Neural cell (in vitro differentiated cells): ENCODE measurements at regions not wholly inside any gene's neighbourhood (a gene's known extent, or its start where the extent isn't known, plus 50 kb on each side); places are given as distances from the start of the nearest gene placed in this dataset.

Source experiments
- CTCF ChIP-seq: fragments of 450-650 bp; IDR thresholded peaks from 2 replicates; pipeline ENCODE4 v1.5.1; 2014; ENCODE audit warnings: antibody characterized with exemption, mild to moderate bottlenecking, moderate library complexity; ENCODE audit not compliant: poor library complexity, severe bottlenecking
- EP300 ChIP-seq: fragments of 450-650 bp; conservative IDR thresholded peaks from 2 replicates; pipeline ENCODE4 v1.6.1; 2014; ENCODE audit warnings: antibody characterized with exemption, mild to moderate bottlenecking, moderate library complexity; ENCODE audit not compliant: poor library complexity, severe bottlenecking
- EZH2 ChIP-seq: fragments of 200-600, 300-800 bp; shearing (Covaris generic), sonication (generic); IDR thresholded peaks from 2 replicates; pipeline ENCODE4 v1.6.1; 2014; ENCODE audit warnings: antibody characterized with exemption, low read length, borderline replicate concordance, mild to moderate bottlenecking; ENCODE audit not compliant: insufficient read depth, poor library complexity, severe bottlenecking
- MXI1 ChIP-seq: fragments of 450-650 bp; conservative IDR thresholded peaks from 2 replicates; pipeline ENCODE4 v1.6.1; 2014; ENCODE audit warnings: antibody characterized with exemption, mild to moderate bottlenecking; ENCODE audit not compliant: poor library complexity, severe bottlenecking
- POLR2AphosphoS5 ChIP-seq: IDR thresholded peaks from 2 replicates; pipeline ENCODE4 v1.6.1; 2012
- SMC3 ChIP-seq: fragments of 450-650 bp; conservative IDR thresholded peaks from 2 replicates; pipeline ENCODE4 v1.6.1; 2014; ENCODE audit warnings: antibody characterized with exemption, mild to moderate bottlenecking, moderate library complexity; ENCODE audit not compliant: poor library complexity
- TAF1 ChIP-seq: IDR thresholded peaks from 2 replicates; pipeline ENCODE4 v1.6.1; 2012; ENCODE audit warnings: low read depth
- TF ChIP-seq, protein P1 (sequence below): IDR thresholded peaks from 2 replicates; pipeline ENCODE4 v1.6.1; 2012; ENCODE audit warnings: borderline replicate concordance

GRCh38 chr11:44515048-44515447 lies 50.4 kb upstream of the CD82 start:
- TF ChIP-seq, protein P1, sequence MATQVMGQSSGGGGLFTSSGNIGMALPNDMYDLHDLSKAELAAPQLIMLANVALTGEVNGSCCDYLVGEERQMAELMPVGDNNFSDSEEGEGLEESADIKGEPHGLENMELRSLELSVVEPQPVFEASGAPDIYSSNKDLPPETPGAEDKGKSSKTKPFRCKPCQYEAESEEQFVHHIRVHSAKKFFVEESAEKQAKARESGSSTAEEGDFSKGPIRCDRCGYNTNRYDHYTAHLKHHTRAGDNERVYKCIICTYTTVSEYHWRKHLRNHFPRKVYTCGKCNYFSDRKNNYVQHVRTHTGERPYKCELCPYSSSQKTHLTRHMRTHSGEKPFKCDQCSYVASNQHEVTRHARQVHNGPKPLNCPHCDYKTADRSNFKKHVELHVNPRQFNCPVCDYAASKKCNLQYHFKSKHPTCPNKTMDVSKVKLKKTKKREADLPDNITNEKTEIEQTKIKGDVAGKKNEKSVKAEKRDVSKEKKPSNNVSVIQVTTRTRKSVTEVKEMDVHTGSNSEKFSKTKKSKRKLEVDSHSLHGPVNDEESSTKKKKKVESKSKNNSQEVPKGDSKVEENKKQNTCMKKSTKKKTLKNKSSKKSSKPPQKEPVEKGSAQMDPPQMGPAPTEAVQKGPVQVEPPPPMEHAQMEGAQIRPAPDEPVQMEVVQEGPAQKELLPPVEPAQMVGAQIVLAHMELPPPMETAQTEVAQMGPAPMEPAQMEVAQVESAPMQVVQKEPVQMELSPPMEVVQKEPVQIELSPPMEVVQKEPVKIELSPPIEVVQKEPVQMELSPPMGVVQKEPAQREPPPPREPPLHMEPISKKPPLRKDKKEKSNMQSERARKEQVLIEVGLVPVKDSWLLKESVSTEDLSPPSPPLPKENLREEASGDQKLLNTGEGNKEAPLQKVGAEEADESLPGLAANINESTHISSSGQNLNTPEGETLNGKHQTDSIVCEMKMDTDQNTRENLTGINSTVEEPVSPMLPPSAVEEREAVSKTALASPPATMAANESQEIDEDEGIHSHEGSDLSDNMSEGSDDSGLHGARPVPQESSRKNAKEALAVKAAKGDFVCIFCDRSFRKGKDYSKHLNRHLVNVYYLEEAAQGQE, result no peak
- no peak for TF ChIP-seq EZH2
- no peak for TF ChIP-seq SMC3
- TF ChIP-seq CTCF, result no peak
- no peak for TF ChIP-seq EP300
- no peak for TF ChIP-seq POLR2AphosphoS5
- TF ChIP-seq MXI1, result no peak
- TF ChIP-seq TAF1, result no peak
